Thoracic aorta (tissue), 2 donors: ENCODE measurements at regions not wholly inside any gene's neighbourhood (a gene's known extent, or its start where the extent isn't known, plus 50 kb on each side); places are given as distances from the start of the nearest gene placed in this dataset.
"Not testable (repeated sequence)": the region's sequence is repeated elsewhere in the genome, so short reads cannot be mapped to it uniquely, and the experiment has no call there.

Source experiments
- ATAC-seq: fragments of 150-250 bp; one replicate; pipeline ENCODE4 v1.8.0; 2017; ENCODE audit warnings: low read depth; ENCODE audit not compliant: insufficient number of reproducible peaks, low FRiP score
- DNase-seq: peaks from one replicate; pipeline ENCODE4 v3.0.0-alpha.2; 2020; ENCODE audit warnings: low spot score
- H3K27ac ChIP-seq, 2 donors: fragments of 200-600 bp; sonication (generic); 1 replicate in 1 of 2; 2 replicates in 1 of 2; pipeline ENCODE4 v1.5.1; 2016; ENCODE audit warnings: mild to moderate bottlenecking in 2 of 2, moderate library complexity in 2 of 2
- H3K27me3 ChIP-seq: fragments of 200-600 bp; sonication (generic); replicated peaks from 2 replicates; pipeline ENCODE4 v1.6.0; 2016; ENCODE audit warnings: mild to moderate bottlenecking; ENCODE audit not compliant: insufficient read depth
- H3K36me3 ChIP-seq: fragments of 200-600 bp; sonication (generic); one replicate; pipeline ENCODE4 v1.5.1; 2016
- H3K4me1 ChIP-seq, 2 donors: fragments of 200-600 bp; sonication (generic); 1 replicate in 1 of 2; 2 replicates in 1 of 2; pipeline versions ENCODE4 v1.5.1 to v1.6.0; 2016; ENCODE audit warnings: low read depth in 2 of 2, mild to moderate bottlenecking in 1 of 2; ENCODE audit not compliant: control insufficient read depth in 1 of 2
- H3K4me3 ChIP-seq: fragments of 200-600 bp; sonication (generic); 2 replicates; pipeline ENCODE4 v1.5.1; 2016; ENCODE audit warnings: mild to moderate bottlenecking
- H3K9me3 ChIP-seq: fragments of 200-600 bp; sonication (generic); 2 replicates; pipeline ENCODE4 v1.5.1; 2016
- CTCF ChIP-seq: fragments of 200-600 bp; sonication (generic); IDR thresholded peaks from one replicate; pipeline ENCODE4 v1.5.1; 2019; ENCODE audit warnings: antibody characterized with exemption

- TF ChIP-seq CTCF, result no peak
Measured at GRCh38 chr22:22193923-22194322, 50.7 kb upstream of the VPREB1 start.

GRCh38 chr22:22193462-22193861 lies 51.1 kb upstream of the VPREB1 start:
- not testable (repeated sequence) for H3K27ac ChIP-seq, H3K4me3 ChIP-seq, H3K9me3 ChIP-seq, H3K36me3 ChIP-seq, H3K27me3 ChIP-seq, DNase-seq, H3K4me1 ChIP-seq, ATAC-seq

More at GRCh38 chr22:22193923-22194322, 50.7 kb upstream of the VPREB1 start:
- no peaks in the 10 kb centered on the region for H3K4me1 ChIP-seq
- no peaks in the 10 kb centered on the region for H3K27me3 ChIP-seq
- ATAC-seq (no peak), DNase-seq (no peak)
- no peaks in the 10 kb centered on the region for H3K36me3 ChIP-seq
- H3K9me3 ChIP-seq, result no peaks in the 10 kb centered on the region
- no peak overlapping the region for H3K4me3 ChIP-seq
- H3K27ac ChIP-seq, result no peak overlapping the region

GRCh38 chr22:22193006-22193405 lies 51.6 kb upstream of the VPREB1 start:
- not testable (repeated sequence) for H3K4me3 ChIP-seq, H3K27me3 ChIP-seq, H3K9me3 ChIP-seq, DNase-seq, H3K27ac ChIP-seq, H3K36me3 ChIP-seq, ATAC-seq, H3K4me1 ChIP-seq

- H3K4me3 ChIP-seq, H3K27me3 ChIP-seq, H3K9me3 ChIP-seq, ATAC-seq, DNase-seq, H3K36me3 ChIP-seq, H3K27ac ChIP-seq, H3K4me1 ChIP-seq: not testable (repeated sequence)
Measured at GRCh38 chr22:22189796-22190195, 54.8 kb upstream of the VPREB1 start.

GRCh38 chr22:22187863-22188262 lies 56.7 kb upstream of the VPREB1 start:
- H3K27me3 ChIP-seq, ATAC-seq, H3K4me1 ChIP-seq, H3K9me3 ChIP-seq, DNase-seq, H3K36me3 ChIP-seq, H3K27ac ChIP-seq, H3K4me3 ChIP-seq: not testable (repeated sequence)

- TF ChIP-seq CTCF, result no peak
- no peaks in the 10 kb centered on the region for H3K27me3 ChIP-seq
- H3K4me1 ChIP-seq, result no peaks in the 10 kb centered on the region
- no peak for DNase-seq
- H3K9me3 ChIP-seq, result no peaks in the 10 kb centered on the region
- H3K27ac ChIP-seq, result no peak overlapping the region
- no peak overlapping the region for H3K4me3 ChIP-seq
- H3K36me3 ChIP-seq, result no peaks in the 10 kb centered on the region
- no peak for ATAC-seq
Measured at GRCh38 chr22:22187299-22187698, 57.3 kb upstream of the VPREB1 start.

GRCh38 chr22:22185844-22186499 lies 58.6 kb upstream of the VPREB1 start:
- TF ChIP-seq CTCF, result no peak

More at GRCh38 chr22:22185844-22186499, 58.6 kb upstream of the VPREB1 start:
- no peaks in the 10 kb centered on the region for H3K4me1 ChIP-seq
- H3K27me3 ChIP-seq, result no peaks in the 10 kb centered on the region
- ATAC-seq, result no peak
- H3K4me3 ChIP-seq, result no peak overlapping the region
- H3K27ac ChIP-seq, result no peak overlapping the region
- no peak for DNase-seq
- H3K36me3 ChIP-seq, result no peaks in the 10 kb centered on the region
- H3K9me3 ChIP-seq, result no peaks in the 10 kb centered on the region
